COLO829 (cell line): ENCODE measurements at regions not wholly inside any gene's neighbourhood (a gene's known extent, or its start where the extent isn't known, plus 50 kb on each side); places are given as distances from the start of the nearest gene placed in this dataset.
"Not testable (repeated sequence)": the region's sequence is repeated elsewhere in the genome, so short reads cannot be mapped to it uniquely, and the experiment has no call there.

ENCODE experiments used
- DNase-seq: peaks from one replicate; pipeline ENCODE4 v3.0.0; 2012; ENCODE audit warnings: low spot score

GRCh38 chr5:155772009-155772662, 554.8 kb upstream of the SGCD start:
- no peak for DNase-seq

- DNase-seq, result no peak
Measured at GRCh38 chr5:155773680-155774079, 553.3 kb upstream of the SGCD start.

GRCh38 chr5:155780260-155780659, 546.7 kb upstream of the SGCD start:
- no peak for DNase-seq

- DNase-seq, result no peak
Measured at GRCh38 chr5:155783246-155783645, 543.7 kb upstream of the SGCD start.

GRCh38 chr5:155783791-155784190, 543.2 kb upstream of the SGCD start:
- DNase-seq, result no peak

GRCh38 chr5:155786108-155786507, 540.9 kb upstream of the SGCD start:
- no peak for DNase-seq

- no peak for DNase-seq
Measured at GRCh38 chr5:155792873-155793272, 534.1 kb upstream of the SGCD start.

- no peak for DNase-seq
Measured at GRCh38 chr5:155794795-155795194, 532.2 kb upstream of the SGCD start.

GRCh38 chr5:155799308-155799707, 527.7 kb upstream of the SGCD start:
- DNase-seq, result no peak

GRCh38 chr5:155807884-155808576, 518.9 kb upstream of the SGCD start:
- DNase-seq, result no peak

GRCh38 chr5:155815248-155815647, 511.7 kb upstream of the SGCD start:
- no peak for DNase-seq

GRCh38 chr5:155822177-155822576, 504.8 kb upstream of the SGCD start:
- no peak for DNase-seq

GRCh38 chr5:155826611-155827507, 500.1 kb upstream of the SGCD start:
- no peak for DNase-seq

GRCh38 chr5:155827508-155827815, 499.5 kb upstream of the SGCD start:
- DNase-seq, result not testable (repeated sequence)

GRCh38 chr5:155827949-155828348, 499.0 kb upstream of the SGCD start:
- DNase-seq, result no peak

- no peak for DNase-seq
Measured at GRCh38 chr5:155831491-155831890, 495.5 kb upstream of the SGCD start.

- DNase-seq, result no peak
Measured at GRCh38 chr5:155833287-155833686, 493.7 kb upstream of the SGCD start.

- no peak for DNase-seq
Measured at GRCh38 chr5:155834271-155834975, 492.5 kb upstream of the SGCD start.

GRCh38 chr5:155836089-155836803, 490.7 kb upstream of the SGCD start:
- DNase-seq, result no peak

GRCh38 chr5:155838394-155838793, 488.6 kb upstream of the SGCD start:
- no peak for DNase-seq

- DNase-seq, result no peak
Measured at GRCh38 chr5:155839251-155840037, 487.5 kb upstream of the SGCD start.
